ENCODE measurements at regions not wholly inside any gene's neighbourhood (a gene's known extent, or its start where the extent isn't known, plus 50 kb on each side); places are given as distances from the start of the nearest gene placed in this dataset.

DNA sequence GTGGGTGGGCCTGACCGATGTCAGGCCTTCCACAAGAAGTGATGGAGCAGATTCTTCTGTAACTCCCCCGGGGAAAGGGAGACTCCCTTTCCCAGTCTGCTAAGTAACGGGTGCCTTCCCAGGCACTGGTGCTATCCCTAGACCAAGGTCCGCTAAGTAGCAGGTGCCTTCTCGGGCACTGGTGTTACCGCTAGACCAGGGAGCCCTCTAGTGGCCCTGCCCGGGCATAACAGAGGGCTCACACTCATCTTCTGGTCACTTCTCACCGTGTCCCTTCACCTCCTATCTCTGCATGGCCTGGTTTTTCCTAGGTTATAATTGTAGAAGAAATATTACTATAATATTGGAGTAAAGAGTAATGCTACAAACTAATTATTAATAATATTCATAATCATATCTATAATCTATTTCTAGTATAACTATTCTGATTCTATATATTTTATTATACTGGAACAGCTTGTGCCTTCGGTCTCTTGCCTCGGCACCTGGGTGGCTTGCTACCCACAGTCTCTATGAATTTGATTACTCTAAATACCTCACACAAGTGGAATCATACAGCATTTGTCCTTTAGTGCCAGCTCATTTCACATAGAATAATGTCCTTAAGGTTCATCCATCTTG lies 1378.7 kb downstream of the XPNPEP1 start:
- TF ChIP-seq CTCF (conservative IDR thresholded peaks at IDR 0.05 in 1 of 2, IDR thresholded peaks at IDR 0.05 in 1 of 2; ENCODE audit: low read depth in 1 of 2, low read length in 2 of 2) (peak; percentile 88 to 93), EZH2 (IDR thresholded peaks at IDR 0.05; ENCODE audit: low read length, missing control alignments) (no peak)

Data from fibroblast of lung (primary cell).